ENCODE measurements at regions not wholly inside any gene's neighbourhood (a gene's known extent, or its start where the extent isn't known, plus 50 kb on each side); places are given as distances from the start of the nearest gene placed in this dataset.

- DNase-seq: no peak
These were observed 258.8 kb downstream of the CYP26B1 start for GRCh38 chr2:71888751-71889445.

GRCh38 chr2:71887196-71887595 is 260.5 kb downstream of the CYP26B1 start:
- DNase-seq: no peak

- DNase-seq: no peak
These were observed 261.4 kb downstream of the CYP26B1 start for GRCh38 chr2:71886241-71886640.

GRCh38 chr2:71884303-71885042 is 263.2 kb downstream of the CYP26B1 start:
- no peak for DNase-seq

GRCh38 chr2:71882949-71883472 is 264.7 kb downstream of the CYP26B1 start:
- no peak for DNase-seq

GRCh38 chr2:71882236-71882946 is 265.3 kb downstream of the CYP26B1 start:
- DNase-seq: no peak

GRCh38 chr2:71880846-71881610 is 266.6 kb downstream of the CYP26B1 start:
- DNase-seq: no peak

- no peak for DNase-seq
These were observed 267.4 kb downstream of the CYP26B1 start for GRCh38 chr2:71880287-71880686.

GRCh38 chr2:71879509-71880184 is 268.0 kb downstream of the CYP26B1 start:
- DNase-seq: no peak

GRCh38 chr2:71878626-71879508 is 268.8 kb downstream of the CYP26B1 start:
- DNase-seq: no peak

GRCh38 chr2:71877636-71878035 is 270.0 kb downstream of the CYP26B1 start:
- DNase-seq: no peak

GRCh38 chr2:71876542-71877451 is 270.9 kb downstream of the CYP26B1 start:
- no peak for DNase-seq

GRCh38 chr2:71872466-71873051 is 275.1 kb downstream of the CYP26B1 start:
- DNase-seq: no peak

GRCh38 chr2:71865391-71865965 is 282.2 kb downstream of the CYP26B1 start:
- no peak for DNase-seq

GRCh38 chr2:71864085-71864484 is 283.6 kb downstream of the CYP26B1 start:
- no peak for DNase-seq

GRCh38 chr2:71863396-71863795 is 284.3 kb downstream of the CYP26B1 start:
- no peak for DNase-seq

GRCh38 chr2:71862921-71863320 is 284.7 kb downstream of the CYP26B1 start:
- no peak for DNase-seq

GRCh38 chr2:71861186-71862160 is 286.2 kb downstream of the CYP26B1 start:
- DNase-seq: peak; percentile 5
